Peyer's patch (tissue), 4 donors: ENCODE measurements at regions not wholly inside any gene's neighbourhood (a gene's known extent, or its start where the extent isn't known, plus 50 kb on each side); places are given as distances from the start of the nearest gene placed in this dataset.

Experiments used
- CTCF ChIP-seq, 6 experiments: fragments of 450-650 bp in 4 of 6; fragments of 200-600 bp in 2 of 6; sonication (generic) in 1 of 6; IDR thresholded peaks; one replicate each; pipeline ENCODE4 v1.5.1; 2017 to 2019; ENCODE audit warnings: antibody characterized with exemption in 6 of 6, mild to moderate bottlenecking in 3 of 6, moderate library complexity in 1 of 6
- POLR2A ChIP-seq, 2 donors: fragments of 450-650 bp; IDR thresholded peaks; one replicate each; pipeline ENCODE4 v1.5.1; 2017; ENCODE audit warnings: antibody characterized with exemption in 2 of 2, mild to moderate bottlenecking in 2 of 2, moderate library complexity in 2 of 2

- TF ChIP-seq POLR2A (IDR thresholded peaks at IDR 0.05), result no peak
- TF ChIP-seq CTCF (IDR thresholded peaks at IDR 0.05), result no peak
These were observed 134.4 kb downstream of the LEPR start for GRCh38 chr1:65554829-65555228.
